ENCODE measurements at regions not wholly inside any gene's neighbourhood (a gene's known extent, or its start where the extent isn't known, plus 50 kb on each side); places are given as distances from the start of the nearest gene placed in this dataset.
"Not testable (repeated sequence)": the region's sequence is repeated elsewhere in the genome, so short reads cannot be mapped to it uniquely, and the experiment has no call there.

- Mint-ChIP-seq H3K4me1 (no peaks in the 10 kb centered on the region), H3K9me3 (no peaks in the 10 kb centered on the region), H3K4me3 (no peak overlapping the region), H3K27me3 (peaks cover 5% of the 10 kb centered on the region), H3K27ac (no peak overlapping the region), H3K36me3 (ENCODE audit: low read depth) (no peaks in the 10 kb centered on the region)
- intact Hi-C loops (cut with micrococcal nuclease): no loop called here
- TF ChIP-seq CTCF (IDR thresholded peaks at IDR 0.05): no peak
- no peak for ATAC-seq (ENCODE audit: low read depth)
- DNase-seq: no peak
- POLR2A ChIA-PET: no interaction called here
- CTCF ChIA-PET: no interaction called here
Measured at GRCh38 chr16:26606381-26607150, 460.2 kb upstream of the C16orf82 start.

GRCh38 chr16:26614237-26614841 lies 452.4 kb upstream of the C16orf82 start:
- H3K27ac Mint-ChIP-seq: no peak overlapping the region
- no peaks in the 10 kb centered on the region for H3K36me3 Mint-ChIP-seq (ENCODE audit: low read depth)
- ATAC-seq (ENCODE audit: low read depth) (no peak), DNase-seq (no peak)
- ChIA-PET POLR2A (no interaction called here), CTCF (no interaction called here)
- peaks cover 3% of the 10 kb centered on the region for H3K27me3 Mint-ChIP-seq
- H3K4me1 Mint-ChIP-seq: no peaks in the 10 kb centered on the region
- no peak for TF ChIP-seq CTCF (IDR thresholded peaks at IDR 0.05)
- intact Hi-C loops (cut with micrococcal nuclease): no loop called here
- peaks cover 8% of the 10 kb centered on the region for H3K9me3 Mint-ChIP-seq
- no peak overlapping the region for H3K4me3 Mint-ChIP-seq

- no peak for TF ChIP-seq CTCF (IDR thresholded peaks at IDR 0.05)
- ChIA-PET CTCF (no interaction called here), POLR2A (no interaction called here)
- DNase-seq: no peak
- H3K27ac Mint-ChIP-seq: no peak overlapping the region
- peaks cover 17% of the 10 kb centered on the region for H3K9me3 Mint-ChIP-seq
- no peaks in the 10 kb centered on the region for H3K4me1 Mint-ChIP-seq
- no peak overlapping the region for H3K4me3 Mint-ChIP-seq
- intact Hi-C loops (cut with micrococcal nuclease): no loop called here
- peaks cover 11% of the 10 kb centered on the region for H3K27me3 Mint-ChIP-seq
- no peak for ATAC-seq (ENCODE audit: low read depth)
- no peaks in the 10 kb centered on the region for H3K36me3 Mint-ChIP-seq (ENCODE audit: low read depth)
Measured at GRCh38 chr16:26623442-26623841, 443.3 kb upstream of the C16orf82 start.

- ChIA-PET POLR2A (no interaction called here), CTCF (no interaction called here)
- no peak for TF ChIP-seq CTCF (IDR thresholded peaks at IDR 0.05)
- Mint-ChIP-seq H3K27me3 (peaks cover 7% of the 10 kb centered on the region), H3K36me3 (ENCODE audit: low read depth) (no peaks in the 10 kb centered on the region), H3K4me3 (no peak overlapping the region), H3K9me3 (peaks cover 26% of the 10 kb centered on the region), H3K4me1 (no peaks in the 10 kb centered on the region), H3K27ac (no peak overlapping the region)
- no peak for DNase-seq
- ATAC-seq (ENCODE audit: low read depth): no peak
- intact Hi-C loops (cut with micrococcal nuclease): no loop called here
Measured at GRCh38 chr16:26627958-26628357, 438.8 kb upstream of the C16orf82 start.

- H3K4me3 Mint-ChIP-seq; DNase-seq; H3K27ac Mint-ChIP-seq; H3K27me3 Mint-ChIP-seq; intact Hi-C loops (cut with micrococcal nuclease); POLR2A ChIA-PET; H3K4me1 Mint-ChIP-seq; CTCF ChIA-PET; H3K36me3 Mint-ChIP-seq (ENCODE audit: low read depth); ATAC-seq (ENCODE audit: low read depth): not testable (repeated sequence)
- peaks cover 25% of the 10 kb centered on the region for H3K9me3 Mint-ChIP-seq
Measured at GRCh38 chr16:26631365-26631764, 435.4 kb upstream of the C16orf82 start.

Data from activated B cell treated with CpG ODN at 0.5 μM for 24 hours (primary cell).